ENCODE measurements at regions not wholly inside any gene's neighbourhood (a gene's known extent, or its start where the extent isn't known, plus 50 kb on each side); places are given as distances from the start of the nearest gene placed in this dataset.
A peak's percentile ranks its signal among the peaks of the same experiment; 100 is the strongest.

DNA sequence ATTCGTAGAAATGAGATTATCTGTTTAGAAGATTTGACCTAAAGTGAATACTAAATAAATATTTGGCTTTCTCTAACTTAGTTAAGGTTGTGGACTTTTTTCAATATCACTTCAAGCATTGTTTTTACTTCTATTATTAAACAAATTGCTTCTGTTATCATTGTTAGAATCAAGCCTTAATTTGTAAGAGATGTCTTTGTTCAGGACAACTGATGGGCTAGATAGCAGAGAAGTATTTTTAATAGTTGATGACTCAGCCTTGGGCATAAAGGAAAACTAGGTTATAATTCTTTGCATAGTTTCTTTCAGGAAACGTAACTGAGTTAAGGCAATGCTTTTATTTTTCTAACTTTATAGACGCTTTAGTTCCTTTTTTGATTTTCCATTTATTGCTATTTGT is 128.8 kb upstream of the SMIM30 start:
- Histone ChIP-seq H2BK5ac (ENCODE audit: low read depth, low read length, poor library complexity, severe bottlenecking) (no peak overlapping the region), H4K20me1 (ENCODE audit: insufficient read depth, low read length) (no peaks in the 10 kb centered on the region), H3K18ac (ENCODE audit: low read depth, low read length) (no peak overlapping the region), H3K9ac (ENCODE audit: low read depth, low read length) (no peak overlapping the region), H4K8ac (ENCODE audit: low read depth in 2 of 2, low read length in 2 of 2) (no peak overlapping the region), H3K27ac (ENCODE audit: insufficient read depth, low read length) (no peak overlapping the region), H2BK120ac (ENCODE audit: low read depth, low read length) (no peak overlapping the region), H3K23ac (ENCODE audit: low read depth, low read length) (no peak overlapping the region), H3K9me1 (ENCODE audit: insufficient read depth, low read length) (no peaks in the 10 kb centered on the region), H3K79me1 (ENCODE audit: low read depth in 1 of 2, low read length in 2 of 2) (no peaks in the 10 kb centered on the region), H4K5ac (ENCODE audit: low read depth, low read length) (no peak overlapping the region), H3K36me3 (ENCODE audit: control insufficient read depth, insufficient read depth, low read length) (no peaks in the 10 kb centered on the region), H3K14ac (replicated peaks; ENCODE audit: low read depth, low read length) (no peak overlapping the region), H2BK15ac (ENCODE audit: low read depth, low read length) (no peak overlapping the region), H3K4me2 (ENCODE audit: low read depth, low read length) (no peak overlapping the region; the same call in 1 of the 2 replicates), H4K91ac (ENCODE audit: insufficient read depth, low read depth, low read length) (no peak overlapping the region), H3K4me3 (ENCODE audit: insufficient read depth, low read depth, low read length) (no peak overlapping the region), H2AK9ac (replicated peaks; ENCODE audit: low read depth, low read length, poor library complexity) (no peak overlapping the region), H2BK20ac (ENCODE audit: low read depth, low read length) (no peak overlapping the region), H3K27me3 (ENCODE audit: control insufficient read depth, insufficient read depth, low read length) (no peaks in the 10 kb centered on the region), H3K4ac (ENCODE audit: low read depth, low read length) (no peak overlapping the region), H2AK5ac (ENCODE audit: low read depth, low read length) (no peak overlapping the region), H3K56ac (ENCODE audit: extremely low read depth, insufficient read depth, low read length) (no peak overlapping the region), H2AFZ (replicated peaks; ENCODE audit: low read length, poor library complexity) (no peak overlapping the region), H3K4me1 (ENCODE audit: control insufficient read depth, insufficient read depth, low read length) (no peaks in the 10 kb centered on the region), H3K9me3 (ENCODE audit: control insufficient read depth, insufficient read depth, low read length) (no peaks in the 10 kb centered on the region)
- ChIA-PET CTCF (no interaction called here), POLR2A (ENCODE audit: unreplicated experiment) (no interaction called here)
- no TSS peak for BruUV-seq (replicated peaks)
- no CpG with 5 or more reads among the region's 3 CpGs for WGBS, 2 experiments (ENCODE audit: extremely low coverage in 2 of 2, insufficient read length in 1 of 2)
- 0 out of 2 replicates have a peak, but pooled peaks have one; percentile 14 for TF ChIP-seq MAFK (IDR thresholded peaks at IDR 0.05; ENCODE audit: low read depth, low read length)
- TF ChIP-seq MAZ (IDR thresholded peaks at IDR 0.05; ENCODE audit: borderline replicate concordance, low read depth, low read length), result no peak
- intact Hi-C loops (cut with micrococcal nuclease), result no loop called here
- dilution Hi-C loops (cut with HindIII; ENCODE audit: low sequenced_read_pairs, unreplicated experiment), result no loop called here
- DNase-seq, result peak; percentile 16
- in situ Hi-C loops (cut with MboI; ENCODE audit: low sequenced_read_pairs), result no loop called here
- ATAC-seq (ENCODE audit: low read depth), result peak; percentile 35; the same call in 1 of the 2 replicates

Data from IMR-90 (cell line).